Activated T-cell treated with anti-CD3 and anti-CD28 coated beads for 1 hour (primary cell): ENCODE measurements at regions not wholly inside any gene's neighbourhood (a gene's known extent, or its start where the extent isn't known, plus 50 kb on each side); places are given as distances from the start of the nearest gene placed in this dataset.

Source experiments
- DNase-seq: peaks from one replicate; pipeline ENCODE4 v3.0.0-alpha.2; 2020; ENCODE audit warnings: low read depth

DNA sequence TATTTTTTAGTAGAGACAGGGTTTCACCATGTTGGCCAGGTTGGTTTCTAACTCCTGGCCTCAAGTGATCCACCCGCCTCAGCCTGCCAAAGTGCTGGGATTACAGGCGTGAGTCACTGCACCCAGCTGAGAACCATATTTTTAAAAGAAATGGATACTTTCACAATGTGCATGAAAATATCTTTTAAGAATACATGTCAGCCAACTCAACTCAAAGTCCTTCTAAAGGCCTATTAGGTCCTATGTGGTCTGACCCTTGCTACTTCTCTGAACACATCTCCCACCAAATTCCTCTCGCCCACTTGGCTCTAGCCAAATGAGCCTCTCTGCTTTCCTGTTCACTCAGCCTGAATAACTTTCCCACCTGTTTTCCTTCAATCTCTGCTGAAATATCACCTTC is 119.6 kb downstream of the MTX2 start:
- DNase-seq: no peak

DNA sequence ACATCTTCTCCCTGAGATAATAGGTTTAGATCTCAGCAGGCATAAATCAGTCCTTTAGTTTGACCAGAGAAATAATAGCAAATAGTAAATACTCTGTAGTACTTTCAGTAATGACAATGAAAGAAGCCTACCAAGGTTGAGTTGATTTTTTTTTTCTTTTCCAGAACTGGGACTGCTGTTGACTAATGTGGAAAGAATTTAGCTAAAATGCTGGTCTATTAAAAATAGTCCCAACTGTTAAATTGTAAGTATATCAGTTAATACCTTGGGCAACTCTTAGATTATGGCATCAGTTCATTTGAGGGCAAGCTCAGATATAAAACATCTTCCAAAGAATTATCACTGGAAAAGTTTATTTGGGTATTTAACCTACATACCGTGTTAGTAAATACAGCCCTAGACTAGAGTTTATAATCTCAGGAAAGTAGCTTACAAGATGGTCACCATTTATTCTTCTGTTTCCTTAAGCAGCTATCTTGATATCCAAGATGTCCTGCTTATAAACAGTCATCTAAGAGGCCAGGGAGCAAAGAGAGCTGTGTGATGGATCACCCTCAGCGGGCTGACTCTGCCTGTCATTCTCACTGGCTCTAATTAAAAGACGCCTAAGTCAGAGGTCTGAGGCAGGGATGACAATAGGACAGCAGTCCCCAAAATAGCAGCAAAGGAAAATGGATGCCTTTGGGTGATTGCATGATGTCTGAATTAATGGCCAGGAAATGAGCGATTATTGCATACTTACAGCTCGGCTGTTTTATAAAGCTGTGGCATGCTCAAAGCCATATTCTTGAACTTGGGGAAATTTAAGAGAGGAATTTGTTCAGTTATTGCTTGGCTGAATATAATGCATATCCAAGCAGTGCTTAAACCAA is 121.3 kb downstream of the MTX2 start:
- DNase-seq: no peak

GRCh38 chr2:176391148-176391419 is 121.8 kb downstream of the MTX2 start:
- no peak for DNase-seq

- no peak for DNase-seq
Observed at GRCh38 chr2:176392249-176392648, 123.0 kb downstream of the MTX2 start.

DNA sequence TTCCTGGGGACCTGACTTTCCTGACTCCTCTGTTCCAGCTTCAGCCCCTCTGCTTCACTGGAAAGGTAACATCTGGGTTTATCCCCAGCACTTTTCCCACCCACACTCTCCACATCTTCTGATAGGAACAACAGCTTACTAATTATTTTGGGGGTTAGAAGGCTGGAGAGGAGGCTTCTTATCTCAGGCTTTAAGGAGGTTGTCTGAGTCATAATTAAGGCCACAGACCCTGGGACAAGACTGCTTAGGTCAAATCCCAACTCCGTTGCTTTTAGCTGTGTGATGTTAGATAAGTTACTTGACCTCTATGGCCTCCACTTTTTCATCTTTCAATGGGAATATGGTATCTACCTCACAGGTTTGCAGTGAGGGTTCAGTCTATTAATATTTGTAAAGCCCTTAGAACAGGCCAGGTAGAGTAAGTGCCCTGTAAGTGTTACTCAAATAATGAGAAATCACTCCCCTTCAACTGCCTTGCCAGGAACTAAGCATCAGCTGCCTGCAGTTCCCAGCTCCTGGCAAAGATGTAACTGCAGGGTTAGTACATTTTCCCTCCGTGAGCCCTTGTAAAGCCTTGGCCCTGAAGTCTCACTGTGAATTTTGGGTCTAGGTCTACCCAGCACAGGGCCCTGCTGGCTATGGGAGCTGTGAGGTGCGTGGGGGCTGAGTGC is 123.6 kb downstream of the MTX2 start:
- DNase-seq: no peak

- DNase-seq: no peak
Observed at GRCh38 chr2:176395273-176395854, 126.1 kb downstream of the MTX2 start.

GRCh38 chr2:176398243-176399073 is 129.2 kb downstream of the MTX2 start:
- no peak for DNase-seq

GRCh38 chr2:176399074-176399598 is 129.9 kb downstream of the MTX2 start:
- DNase-seq: no peak

DNA sequence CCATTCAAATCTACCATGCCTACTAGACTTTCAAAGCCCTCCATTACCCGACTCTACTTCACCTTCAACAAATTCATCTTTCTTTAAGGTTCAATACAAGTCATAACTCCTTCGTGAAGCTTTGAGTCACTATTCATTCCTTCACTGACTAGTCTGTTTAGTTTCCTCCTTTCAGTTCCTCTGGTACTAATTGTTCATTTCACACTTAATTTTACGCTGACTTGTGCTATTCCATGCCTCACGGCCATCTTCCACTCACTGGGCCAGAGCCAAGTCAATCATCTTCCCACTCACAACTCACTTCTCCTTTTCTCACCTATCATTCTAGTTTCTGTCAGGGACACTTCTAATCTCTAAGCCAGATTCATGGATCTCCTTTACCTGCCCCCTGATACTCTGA is 136.2 kb downstream of the MTX2 start:
- DNase-seq: no peak

DNA sequence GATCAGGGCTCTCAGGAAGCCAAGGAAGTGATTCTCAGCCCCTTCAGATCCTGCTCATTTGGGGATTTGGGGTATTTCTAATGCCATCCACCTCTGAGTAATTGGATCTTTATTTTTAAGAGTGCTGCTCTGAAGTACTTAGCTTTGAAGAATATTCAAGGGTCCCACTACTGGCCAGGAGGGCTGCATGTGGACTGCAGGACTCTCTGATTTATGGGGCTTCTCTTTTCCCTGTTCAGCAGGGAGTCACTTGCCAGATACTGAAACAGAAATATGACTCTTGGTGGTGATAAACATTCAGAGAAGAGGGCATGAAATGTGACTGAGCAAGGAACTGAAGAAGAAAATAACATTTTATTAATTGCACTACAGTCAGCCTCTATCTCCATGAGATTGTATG is 138.5 kb downstream of the MTX2 start:
- DNase-seq: no peak

- no peak for DNase-seq
Observed at GRCh38 chr2:176409671-176410070, 140.4 kb downstream of the MTX2 start.

DNA sequence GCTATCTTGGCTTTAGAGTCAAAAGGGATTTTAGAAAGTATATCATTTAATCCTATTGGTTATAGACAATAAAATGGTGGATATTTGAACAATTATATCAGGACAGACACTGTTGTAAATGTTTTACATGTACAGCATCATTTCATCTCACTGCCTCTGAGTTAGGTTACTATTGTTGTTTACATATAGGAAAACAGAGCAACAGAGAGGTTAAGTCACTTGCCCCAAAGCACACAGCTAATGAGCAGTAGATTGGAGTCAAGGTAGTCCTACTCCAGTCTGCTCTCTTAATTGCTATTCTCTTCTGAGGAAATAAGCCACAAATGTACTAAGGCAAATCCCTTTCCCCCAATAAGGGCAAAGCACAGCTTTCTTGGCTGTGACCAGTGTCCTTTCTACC is 142.9 kb downstream of the MTX2 start:
- DNase-seq: no peak

GRCh38 chr2:176413786-176414185 is 144.5 kb downstream of the MTX2 start:
- DNase-seq: no peak

DNA sequence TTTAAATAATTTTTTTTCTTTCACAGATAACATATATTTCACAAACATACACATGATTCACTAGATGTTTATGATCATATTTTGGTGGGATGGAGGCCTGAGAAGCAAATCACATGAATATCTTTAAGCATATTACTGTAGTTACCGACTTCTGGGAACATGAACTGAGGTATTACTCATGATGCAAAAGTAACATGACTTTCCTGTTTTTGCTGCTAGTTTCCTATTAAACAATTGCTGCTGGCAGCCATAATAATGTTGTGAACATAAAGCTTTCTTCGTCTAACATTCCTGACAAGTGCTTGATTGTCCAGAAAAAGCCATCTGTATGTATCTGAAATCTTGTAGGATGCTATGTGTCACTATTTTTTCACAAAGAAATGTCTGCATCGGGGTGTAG is 145.4 kb downstream of the MTX2 start:
- no peak for DNase-seq

DNA sequence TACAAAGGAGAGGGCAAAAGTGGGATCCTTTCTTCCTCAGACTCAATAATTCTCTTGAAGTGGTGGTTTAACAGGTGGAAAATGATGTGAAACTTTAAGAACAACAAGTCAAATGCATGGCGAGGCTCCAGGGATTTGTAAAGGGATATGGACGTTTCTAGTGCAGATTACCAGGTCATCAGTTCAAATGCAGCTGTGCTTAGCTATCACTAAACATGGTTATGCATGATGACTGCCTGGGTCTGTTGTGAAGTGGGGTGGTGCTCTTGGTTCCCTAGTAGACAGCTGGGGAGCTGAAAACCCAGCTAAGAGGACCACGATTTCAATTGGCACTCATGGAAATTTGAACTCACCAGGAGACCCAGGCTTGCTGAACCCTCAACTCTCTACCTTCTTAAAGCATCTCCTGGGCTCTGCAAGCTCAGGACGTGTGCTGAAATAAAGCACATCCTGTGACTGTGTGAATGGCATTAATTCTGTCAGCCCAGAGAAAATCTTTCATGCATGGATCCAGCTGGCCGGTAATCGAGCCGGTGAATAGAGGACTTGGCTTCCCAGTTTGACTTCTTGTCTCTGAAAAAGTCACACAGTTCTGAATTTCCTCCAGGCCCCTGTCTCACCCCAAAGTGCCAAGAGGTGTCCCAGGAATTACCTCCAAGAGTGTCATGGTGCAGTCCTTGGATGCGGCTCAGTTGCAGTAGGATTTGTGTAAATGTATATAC is 146.1 kb downstream of the MTX2 start:
- no peak for DNase-seq

GRCh38 chr2:176415937-176416499 is 146.8 kb downstream of the MTX2 start:
- no peak for DNase-seq

DNA sequence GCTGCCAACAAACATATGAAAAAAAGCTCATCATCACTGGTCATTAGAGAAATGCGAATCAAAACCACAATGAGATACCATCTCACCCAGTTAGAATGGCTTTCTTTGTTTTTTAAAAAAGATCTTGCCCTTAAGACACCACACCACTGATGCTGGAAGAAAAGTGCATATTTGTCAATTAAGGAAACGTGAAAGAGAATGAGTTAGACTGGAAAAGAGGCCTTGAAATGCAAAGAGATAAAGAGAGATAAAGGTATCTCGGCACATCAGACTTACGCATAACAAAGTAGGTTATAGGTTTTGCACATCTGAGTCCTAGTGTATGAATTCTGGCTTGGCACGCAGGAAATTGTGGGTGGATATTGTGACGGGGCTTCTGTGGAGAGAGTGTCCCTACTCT is 149.5 kb downstream of the MTX2 start:
- DNase-seq: no peak

- DNase-seq: no peak
Observed at GRCh38 chr2:176419591-176420071, 150.4 kb downstream of the MTX2 start.

DNA sequence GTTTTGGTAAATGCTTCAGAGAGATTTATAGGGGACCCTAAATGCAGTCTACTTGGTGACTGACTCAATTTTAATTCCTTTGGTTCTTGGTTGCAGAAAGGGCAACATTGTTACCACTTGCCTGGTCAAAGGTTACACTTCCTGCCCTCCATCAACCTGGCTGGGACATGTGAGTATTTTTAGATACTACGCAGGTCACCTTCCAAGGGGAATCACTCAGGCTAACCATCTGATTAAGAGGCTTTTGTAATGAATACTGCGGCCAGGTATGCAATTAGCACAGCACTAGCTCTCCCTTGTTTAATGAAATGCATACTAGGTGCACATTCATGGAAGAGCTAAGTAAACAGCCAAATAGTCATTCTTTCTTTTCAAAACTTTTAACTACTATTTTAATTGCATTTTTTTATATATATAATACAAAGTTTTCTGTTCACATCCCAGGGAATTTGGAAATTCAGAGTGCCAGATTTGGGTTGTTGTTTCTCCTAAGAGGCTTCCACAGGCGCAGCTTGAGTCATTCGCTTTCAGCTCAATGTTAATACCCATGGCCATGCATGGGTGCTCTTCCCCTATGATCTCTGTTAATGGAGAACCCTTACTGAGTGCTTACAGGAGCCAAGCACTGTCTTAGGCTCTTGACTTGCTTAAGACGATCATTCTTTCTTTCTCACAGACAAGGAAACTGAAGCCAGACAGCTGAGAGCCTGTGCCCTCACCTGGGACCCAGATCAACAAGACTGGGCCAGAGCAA is 152.2 kb downstream of the MTX2 start:
- DNase-seq: no peak

DNA sequence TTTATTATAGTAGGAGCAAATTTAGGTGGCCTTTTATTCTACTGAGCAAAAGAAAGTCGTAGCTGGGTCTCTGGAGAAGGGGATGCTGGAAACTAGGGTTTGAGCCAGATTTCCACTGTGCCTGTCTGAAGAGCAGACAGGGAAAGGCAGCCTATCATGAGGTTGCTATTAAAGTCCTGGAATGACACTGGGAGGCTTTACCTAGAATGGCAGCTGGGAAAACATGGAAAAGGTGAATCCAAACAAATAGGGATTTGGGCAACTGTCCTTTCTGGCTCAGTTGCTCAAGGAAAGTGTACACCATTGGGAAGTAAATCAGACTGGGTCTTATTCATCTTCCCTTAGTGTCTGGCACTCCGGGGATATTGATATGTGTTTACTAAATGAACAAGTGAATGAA is 154.6 kb downstream of the MTX2 start:
- no peak for DNase-seq
